ENCODE measurements at regions not wholly inside any gene's neighbourhood (a gene's known extent, or its start where the extent isn't known, plus 50 kb on each side); places are given as distances from the start of the nearest gene placed in this dataset.

DNA sequence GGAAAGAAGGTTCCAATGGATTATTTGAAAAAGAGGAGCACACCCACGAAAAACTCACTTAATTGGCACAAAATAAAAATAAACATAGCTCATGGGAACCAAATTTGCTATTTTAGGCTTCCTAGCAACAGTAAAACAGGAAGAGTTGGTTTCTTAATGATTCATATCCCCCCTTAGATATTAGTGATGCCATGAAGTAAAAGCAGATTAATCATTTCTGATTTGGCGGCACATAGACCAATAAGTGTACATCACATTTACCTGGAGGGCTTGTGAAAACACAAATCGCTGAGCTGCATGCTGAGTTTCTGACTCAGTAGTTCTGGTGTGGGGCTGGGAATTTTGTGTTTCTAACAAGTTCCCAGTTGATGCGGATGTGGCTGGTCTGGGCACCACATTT is 260.4 kb downstream of the SLC4A3 start:
- H3K4me3 ChIP-seq (replicated peaks; ENCODE audit: low read depth, low read length): no peak overlapping the region
- TF ChIP-seq, protein P1, sequence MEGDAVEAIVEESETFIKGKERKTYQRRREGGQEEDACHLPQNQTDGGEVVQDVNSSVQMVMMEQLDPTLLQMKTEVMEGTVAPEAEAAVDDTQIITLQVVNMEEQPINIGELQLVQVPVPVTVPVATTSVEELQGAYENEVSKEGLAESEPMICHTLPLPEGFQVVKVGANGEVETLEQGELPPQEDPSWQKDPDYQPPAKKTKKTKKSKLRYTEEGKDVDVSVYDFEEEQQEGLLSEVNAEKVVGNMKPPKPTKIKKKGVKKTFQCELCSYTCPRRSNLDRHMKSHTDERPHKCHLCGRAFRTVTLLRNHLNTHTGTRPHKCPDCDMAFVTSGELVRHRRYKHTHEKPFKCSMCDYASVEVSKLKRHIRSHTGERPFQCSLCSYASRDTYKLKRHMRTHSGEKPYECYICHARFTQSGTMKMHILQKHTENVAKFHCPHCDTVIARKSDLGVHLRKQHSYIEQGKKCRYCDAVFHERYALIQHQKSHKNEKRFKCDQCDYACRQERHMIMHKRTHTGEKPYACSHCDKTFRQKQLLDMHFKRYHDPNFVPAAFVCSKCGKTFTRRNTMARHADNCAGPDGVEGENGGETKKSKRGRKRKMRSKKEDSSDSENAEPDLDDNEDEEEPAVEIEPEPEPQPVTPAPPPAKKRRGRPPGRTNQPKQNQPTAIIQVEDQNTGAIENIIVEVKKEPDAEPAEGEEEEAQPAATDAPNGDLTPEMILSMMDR (IDR thresholded peaks at IDR 0.05; ENCODE audit: low read depth, low read length, missing control alignments): no peak
- DNase-seq (ENCODE audit: extremely low read depth, low read depth): no peak

DNA sequence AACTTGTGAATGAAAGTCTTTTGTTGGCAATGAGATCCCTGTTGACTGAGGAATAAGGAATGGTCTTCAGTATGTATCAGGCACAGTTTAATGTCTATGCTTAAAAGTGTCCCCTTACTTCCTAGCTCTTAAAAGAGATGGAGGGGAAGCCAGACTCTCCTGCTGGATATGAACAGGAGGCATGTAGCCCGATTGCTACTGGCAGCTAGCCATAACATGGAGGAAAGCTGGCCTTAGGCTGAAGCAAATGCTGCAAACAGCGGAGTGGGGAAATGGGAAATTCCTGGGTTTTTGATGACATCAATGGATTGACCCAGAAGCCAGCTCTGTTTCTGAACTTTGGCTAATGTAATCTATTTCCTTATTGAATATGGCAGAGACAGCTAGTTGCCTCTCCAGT is 266.1 kb downstream of the SLC4A3 start:
- no peak overlapping the region for H3K4me3 ChIP-seq (replicated peaks; ENCODE audit: low read depth, low read length)
- DNase-seq (ENCODE audit: extremely low read depth, low read depth): no peak
- TF ChIP-seq, protein P1 (IDR thresholded peaks at IDR 0.05; ENCODE audit: low read depth, low read length, missing control alignments): no peak

DNA sequence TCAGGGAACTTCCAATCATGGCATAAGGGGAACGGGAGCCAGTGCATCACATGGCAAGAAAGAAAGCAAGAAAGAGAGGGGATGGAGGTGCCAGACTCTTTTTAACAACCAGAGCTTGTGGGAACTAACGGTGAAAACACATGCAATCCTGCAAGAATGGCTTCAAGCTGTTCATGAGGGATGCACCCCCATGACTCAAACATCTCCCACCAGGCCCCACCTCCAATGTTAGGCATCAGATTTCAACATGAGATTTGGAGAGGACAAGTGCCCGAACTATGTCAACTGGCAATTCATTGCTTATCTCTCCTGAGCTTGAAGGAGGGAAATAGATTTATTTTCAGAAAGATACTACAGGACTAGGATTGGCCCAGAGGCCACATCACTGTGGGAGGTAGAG is 270.0 kb downstream of the SLC4A3 start:
- TF ChIP-seq, protein P1 (IDR thresholded peaks at IDR 0.05; ENCODE audit: low read depth, low read length, missing control alignments): no peak
- no peak for DNase-seq (ENCODE audit: extremely low read depth, low read depth)
- H3K4me3 ChIP-seq (replicated peaks; ENCODE audit: low read depth, low read length): no peak overlapping the region

DNA sequence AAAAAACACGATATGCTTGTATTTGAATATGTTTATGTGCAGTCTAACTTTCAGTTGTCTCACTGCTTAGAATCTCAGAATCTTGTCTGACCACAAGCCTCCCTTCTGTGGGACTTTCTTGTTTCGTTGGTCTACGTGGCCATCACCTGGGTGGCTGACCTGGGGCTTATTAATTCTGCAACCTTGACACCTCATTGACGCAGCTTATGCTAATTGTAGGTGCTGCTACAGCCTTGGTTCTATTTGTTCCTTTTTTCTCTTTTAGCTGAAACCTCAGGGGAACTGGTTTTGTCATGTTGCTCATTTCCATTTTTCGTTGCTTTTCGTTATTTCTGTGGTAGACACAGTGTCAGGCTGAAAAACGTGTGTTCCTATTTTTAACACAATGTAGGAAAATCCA is 273.7 kb downstream of the SLC4A3 start:
- DNase-seq (ENCODE audit: extremely low read depth, low read depth): no peak
- TF ChIP-seq, protein P1 (IDR thresholded peaks at IDR 0.05; ENCODE audit: low read depth, low read length, missing control alignments): no peak
- H3K4me3 ChIP-seq (replicated peaks; ENCODE audit: low read depth, low read length): no peak overlapping the region

DNA sequence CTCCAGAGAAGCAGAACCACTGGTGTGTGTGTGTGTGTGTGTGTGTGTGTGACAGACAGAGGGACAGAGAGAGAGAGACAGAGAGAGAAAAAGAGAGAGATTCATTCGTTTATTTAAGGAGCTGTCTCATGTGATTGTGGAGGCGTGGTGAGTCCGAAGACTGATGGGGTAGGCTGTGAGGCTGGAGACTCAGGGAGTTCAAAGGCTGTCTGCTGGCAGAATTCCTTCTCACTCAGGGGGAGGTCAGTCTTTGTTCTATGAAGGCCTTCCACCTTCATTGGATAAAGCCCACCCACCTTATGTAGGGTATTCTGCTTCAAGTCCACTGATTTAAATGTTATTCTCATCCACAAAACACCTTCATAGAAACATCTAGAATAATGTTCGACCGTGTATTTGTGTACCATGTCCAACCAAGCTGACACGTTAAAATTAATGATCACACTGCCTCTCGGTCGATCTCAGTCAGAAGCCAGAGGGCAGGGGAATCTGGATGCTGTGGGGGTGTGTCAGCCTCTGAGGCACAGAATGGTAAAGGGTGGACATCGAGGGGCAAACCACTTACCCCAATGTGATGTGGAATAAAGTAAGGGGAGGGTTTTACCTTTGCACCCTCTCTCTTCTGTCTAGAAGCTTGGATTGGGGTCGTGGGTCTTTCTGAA is 275.6 kb downstream of the SLC4A3 start:
- H3K4me3 ChIP-seq (replicated peaks; ENCODE audit: low read depth, low read length): no peak overlapping the region
- TF ChIP-seq, protein P1 (IDR thresholded peaks at IDR 0.05; ENCODE audit: low read depth, low read length, missing control alignments): no peak
- DNase-seq (ENCODE audit: extremely low read depth, low read depth): no peak

DNA sequence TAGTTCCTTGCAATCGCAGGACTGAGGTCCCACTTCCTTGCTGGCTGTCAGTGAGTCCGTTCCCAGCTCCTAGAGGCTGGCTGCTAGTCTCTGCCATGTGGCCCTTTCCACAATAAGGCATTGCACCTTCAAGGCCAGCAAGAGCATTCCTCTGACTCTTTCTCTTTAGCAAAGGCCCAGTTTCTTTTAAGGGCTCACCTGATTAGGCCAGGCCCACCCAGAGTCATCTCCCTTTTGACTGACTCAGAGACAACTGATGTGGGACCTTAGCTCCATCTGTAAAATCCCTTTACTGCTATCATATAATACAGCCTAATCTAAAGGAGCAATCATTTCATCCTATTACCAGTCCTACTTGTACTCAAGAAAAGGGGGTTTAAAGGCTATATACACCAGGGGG is 278.2 kb downstream of the SLC4A3 start:
- DNase-seq (ENCODE audit: extremely low read depth, low read depth): no peak
- no peak overlapping the region for H3K4me3 ChIP-seq (replicated peaks; ENCODE audit: low read depth, low read length)
- TF ChIP-seq, protein P1 (IDR thresholded peaks at IDR 0.05; ENCODE audit: low read depth, low read length, missing control alignments): no peak

All from HFF-Myc (cell line).